G401.6 (cell line): ENCODE measurements at regions not wholly inside any gene's neighbourhood (a gene's known extent, or its start where the extent isn't known, plus 50 kb on each side); places are given as distances from the start of the nearest gene placed in this dataset.
"Not testable (repeated sequence)": the region's sequence is repeated elsewhere in the genome, so short reads cannot be mapped to it uniquely, and the experiment has no call there.

Source experiments
- FAIRE-seq: peaks from 2 replicates; lab custom pipeline; 2012; peaks lifted over from hg19 to GRCh38; lab: Jason Lieb, UNC

DNA sequence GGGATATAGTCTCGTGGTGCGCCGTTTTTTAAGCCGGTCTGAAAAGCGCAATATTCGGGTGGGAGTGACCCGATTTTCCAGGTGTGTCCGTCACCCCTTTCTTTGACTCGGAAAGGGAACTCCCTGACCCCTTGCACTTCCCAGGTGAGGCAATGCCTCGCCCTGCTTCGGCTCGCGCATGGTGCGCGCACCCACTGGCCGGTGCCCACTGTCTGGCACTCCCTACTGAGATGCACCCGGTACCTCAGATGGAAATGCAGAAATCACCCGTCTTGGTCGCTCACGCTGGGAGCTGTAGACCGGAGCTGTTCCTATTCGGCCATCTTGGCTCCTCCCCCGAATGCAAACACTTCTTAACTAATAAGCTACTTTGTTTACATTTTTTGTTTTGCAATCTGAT is 914.9 kb downstream of the OTOL1 start:
- FAIRE-seq: not testable (repeated sequence)

GRCh38 chr3:162421721-162422120 is 925.1 kb downstream of the OTOL1 start:
- no peak for FAIRE-seq

DNA sequence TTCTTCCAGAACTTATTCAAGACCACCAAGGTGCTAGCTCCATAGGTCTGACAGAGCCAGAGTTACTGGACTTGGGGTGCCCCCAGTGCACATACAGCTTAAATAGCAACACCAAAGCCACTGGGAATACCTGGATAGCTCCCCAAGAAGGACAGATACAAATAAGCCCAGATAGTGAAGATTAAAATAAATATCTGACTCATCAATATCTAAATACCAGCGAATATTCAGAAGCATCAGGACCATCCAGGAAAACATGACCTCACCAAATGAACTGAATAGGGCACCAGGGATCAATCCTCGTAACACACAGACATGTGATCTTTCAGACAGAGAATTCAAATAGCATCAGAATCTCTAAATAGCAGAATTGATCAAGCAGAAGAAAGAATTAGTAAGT is 931.6 kb downstream of the OTOL1 start:
- no peak for FAIRE-seq

- no peak for FAIRE-seq
These were observed 939.1 kb downstream of the OTOL1 start for GRCh38 chr3:162435750-162436149.

- FAIRE-seq: no peak
These were observed 940.2 kb downstream of the OTOL1 start for GRCh38 chr3:162436826-162437225.

DNA sequence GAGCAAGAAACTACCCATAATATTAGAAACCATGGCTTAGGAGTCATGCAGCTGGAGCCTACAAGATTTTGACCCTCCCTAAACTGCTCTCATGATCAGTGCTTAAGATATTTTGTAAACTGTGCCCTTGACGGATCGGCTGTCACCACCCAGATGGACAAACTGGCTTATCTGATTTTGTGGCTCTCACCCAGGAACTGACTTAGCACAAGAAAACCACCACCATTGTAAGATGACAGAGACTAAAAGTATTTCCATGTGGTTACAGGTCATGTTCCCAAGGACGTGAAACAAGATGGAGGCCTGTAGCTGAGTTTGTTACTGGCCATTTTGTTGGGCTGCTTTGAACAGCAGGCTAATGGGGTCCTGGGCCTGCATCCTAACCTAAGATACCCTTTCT is 940.9 kb downstream of the OTOL1 start:
- FAIRE-seq: no peak

DNA sequence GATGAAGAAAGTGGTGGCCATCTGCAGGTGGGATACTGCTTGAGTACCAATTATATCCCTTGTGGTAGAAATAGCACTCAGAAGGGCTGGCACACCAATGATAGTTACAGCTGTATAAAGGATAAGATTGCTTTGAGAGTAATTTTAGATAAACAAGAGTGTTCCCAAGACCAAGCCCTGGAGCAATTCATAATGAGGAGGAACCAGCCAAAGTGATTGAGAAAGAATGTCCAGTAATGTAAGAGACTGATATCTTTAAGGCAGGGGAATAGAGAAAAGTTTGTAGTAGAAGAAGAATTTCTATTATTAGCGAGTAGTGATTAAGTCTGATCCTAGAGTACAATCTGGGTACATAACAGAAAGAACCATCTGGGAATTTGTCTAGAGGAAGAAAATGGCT is 945.1 kb downstream of the OTOL1 start:
- FAIRE-seq: no peak

GRCh38 chr3:162443376-162443775 is 946.8 kb downstream of the OTOL1 start:
- no peak for FAIRE-seq

- no peak for FAIRE-seq
These were observed 972.2 kb downstream of the OTOL1 start for GRCh38 chr3:162468791-162469190.

DNA sequence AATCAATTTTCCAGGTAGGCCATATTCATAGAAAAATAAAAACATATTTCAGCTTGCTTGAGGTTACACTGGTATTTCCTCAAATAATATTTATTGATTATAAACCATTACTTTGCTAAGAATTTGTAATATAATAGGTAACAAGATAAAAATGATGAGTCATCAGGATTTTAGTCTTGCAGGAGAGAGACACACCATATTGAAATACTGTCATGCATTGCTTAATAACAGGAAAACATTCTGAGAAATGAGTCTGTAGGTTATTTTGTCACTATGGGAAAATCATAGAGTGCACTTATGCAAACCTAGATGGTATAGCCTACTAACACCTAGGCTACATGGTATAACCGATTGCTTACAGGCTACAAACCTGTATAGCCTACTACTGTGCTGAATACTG is 990.5 kb downstream of the OTOL1 start:
- no peak for FAIRE-seq

DNA sequence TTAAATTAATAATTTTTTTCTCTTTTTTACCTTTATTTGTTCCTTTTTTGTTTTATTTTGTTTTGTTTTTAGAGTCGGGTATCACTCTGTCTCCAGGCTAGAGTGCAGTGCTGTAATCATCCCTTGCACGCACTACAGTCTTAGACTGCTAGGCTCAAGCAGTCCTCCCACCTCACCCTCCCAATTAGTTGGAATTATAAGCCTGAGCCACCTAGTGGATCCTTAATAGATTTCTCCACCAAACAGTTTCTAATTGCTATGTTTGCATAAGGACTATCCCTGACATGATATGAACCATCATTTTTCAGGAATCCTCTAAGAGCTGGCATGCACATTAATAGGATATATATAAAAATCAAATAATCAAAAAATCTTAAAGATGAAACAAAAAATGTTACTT is 993.2 kb downstream of the OTOL1 start:
- FAIRE-seq: no peak

GRCh38 chr3:162491952-162492351 is 995.3 kb downstream of the OTOL1 start:
- no peak for FAIRE-seq

GRCh38 chr3:162492446-162493081 is 996.0 kb downstream of the OTOL1 start:
- no peak for FAIRE-seq

DNA sequence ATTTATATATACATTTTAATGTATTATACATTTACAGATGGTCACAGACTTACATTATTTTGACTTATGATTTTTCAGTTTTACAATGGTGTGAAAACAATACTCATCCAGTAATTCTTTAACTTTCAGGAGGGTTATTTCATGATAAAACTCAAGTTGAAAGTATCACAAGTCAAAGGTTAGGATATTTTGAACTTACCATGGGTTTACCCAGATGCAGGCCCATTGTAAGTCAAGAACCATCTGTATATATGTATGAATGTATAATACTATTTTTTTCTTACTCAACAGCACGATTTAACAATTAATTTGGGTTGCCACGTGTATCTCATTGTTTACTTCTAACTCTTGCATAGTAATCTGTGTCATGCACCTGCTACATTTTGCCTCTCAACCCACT is 1002.0 kb downstream of the OTOL1 start:
- FAIRE-seq: no peak

DNA sequence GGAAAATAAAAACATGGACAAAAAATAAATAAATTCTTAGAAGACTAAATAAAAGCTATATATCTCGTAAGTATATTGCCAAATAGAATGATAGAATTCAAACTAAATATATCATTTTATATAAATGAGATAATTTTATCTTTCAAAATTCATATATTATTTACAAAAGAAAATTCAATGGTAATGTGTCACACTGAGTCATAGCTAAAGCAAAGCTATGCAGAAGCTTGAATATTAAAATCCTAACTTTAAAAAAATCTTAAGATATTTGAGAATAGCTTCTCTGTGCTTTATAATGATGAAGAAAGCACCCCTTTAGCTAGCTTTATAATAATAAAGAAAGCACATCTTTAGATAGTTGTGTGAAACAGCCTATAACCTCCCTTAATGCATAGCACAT is 1010.8 kb downstream of the OTOL1 start:
- no peak for FAIRE-seq

GRCh38 chr3:162512488-162512887 is 1015.9 kb downstream of the OTOL1 start:
- FAIRE-seq: no peak

GRCh38 chr3:162517110-162517509 is 1020.5 kb downstream of the OTOL1 start:
- no peak for FAIRE-seq

- FAIRE-seq: no peak
These were observed 1025.1 kb downstream of the OTOL1 start for GRCh38 chr3:162521669-162522068.

DNA sequence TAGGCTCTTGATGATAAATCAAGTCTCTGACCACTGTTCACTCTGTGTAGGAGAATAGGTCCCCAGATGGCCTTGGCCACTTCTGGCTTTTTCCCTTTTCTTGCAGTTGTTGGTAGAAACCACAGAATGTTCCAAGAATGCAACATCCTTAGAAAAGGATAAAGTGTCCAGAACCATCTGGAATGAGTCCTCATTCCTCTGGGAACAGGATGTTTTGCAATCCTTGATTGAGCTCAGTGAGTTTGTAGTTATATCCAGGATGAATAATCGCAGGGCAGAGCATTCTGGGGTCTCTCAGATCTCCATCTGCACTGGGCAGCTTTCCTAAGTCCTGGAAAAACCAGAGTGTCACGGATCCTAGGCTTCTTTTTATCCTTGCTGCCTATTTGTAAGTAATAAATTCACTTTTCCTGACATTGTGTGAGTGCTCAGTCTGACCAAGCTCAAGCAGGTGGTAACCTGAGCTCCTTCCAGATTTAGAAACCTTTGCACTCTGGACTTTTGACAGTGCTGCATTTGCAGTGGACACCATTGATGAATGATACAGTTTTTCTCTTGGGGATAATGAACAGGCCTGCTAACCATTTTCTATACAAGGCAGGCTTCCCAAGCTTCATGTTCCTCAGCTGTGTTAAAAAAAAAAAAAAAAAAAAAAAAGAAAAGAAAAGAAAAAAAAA is 1028.6 kb downstream of the OTOL1 start:
- no peak for FAIRE-seq

DNA sequence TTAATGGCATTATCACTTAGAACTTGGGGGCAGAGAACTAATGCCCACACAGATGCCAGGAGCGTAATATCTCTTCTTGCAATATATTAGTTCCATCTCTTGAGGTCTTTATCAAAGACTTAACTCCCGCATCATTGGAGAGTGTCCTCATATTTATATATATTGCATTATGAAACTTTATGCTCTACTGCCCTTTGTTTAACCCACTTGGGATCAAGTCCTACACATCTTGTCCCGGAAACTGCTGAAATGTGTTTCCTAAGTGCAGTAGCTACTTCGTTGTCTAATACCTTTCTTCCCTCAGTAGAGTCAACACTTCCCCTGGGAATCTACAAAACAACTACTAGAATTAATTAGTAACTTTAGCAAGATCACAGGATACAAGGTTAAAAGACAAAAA is 1029.2 kb downstream of the OTOL1 start:
- FAIRE-seq: no peak

- FAIRE-seq: no peak
These were observed 1037.8 kb downstream of the OTOL1 start for GRCh38 chr3:162534431-162534830.

- no peak for FAIRE-seq
These were observed 1041.9 kb downstream of the OTOL1 start for GRCh38 chr3:162538491-162538890.

GRCh38 chr3:162538906-162539305 is 1042.3 kb downstream of the OTOL1 start:
- FAIRE-seq: no peak

DNA sequence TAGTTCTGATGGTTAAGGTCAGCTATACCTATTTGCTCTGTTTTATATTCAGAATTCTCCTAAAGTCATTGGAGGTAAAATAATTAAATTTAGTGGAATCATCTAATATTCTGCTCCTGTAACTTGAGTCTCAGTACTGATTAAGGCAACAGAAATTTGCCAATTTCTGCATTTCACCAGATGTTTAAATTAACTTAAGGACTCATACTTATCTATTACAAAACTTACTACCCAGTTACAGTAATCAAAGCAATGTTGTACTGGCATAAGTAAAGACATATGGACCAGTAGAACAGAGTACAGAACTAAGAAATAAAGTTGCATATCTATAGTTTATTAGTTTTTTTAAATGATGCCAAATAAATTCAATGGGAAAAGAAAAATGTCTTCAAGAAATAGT is 1043.8 kb downstream of the OTOL1 start:
- no peak for FAIRE-seq
